A673 (cell line): ENCODE measurements at regions not wholly inside any gene's neighbourhood (a gene's known extent, or its start where the extent isn't known, plus 50 kb on each side); places are given as distances from the start of the nearest gene placed in this dataset.

ENCODE experiments used
- EZH2 ChIP-seq: fragments of 200-600 bp; sonication (generic); IDR thresholded peaks from 2 replicates; pipeline ENCODE4 v1.6.1; 2017; ENCODE audit warnings: borderline replicate concordance, low read depth, mild to moderate bottlenecking, mixed read lengths, antibody characterized with exemption, low read length; ENCODE audit not compliant: poor library complexity, severe bottlenecking
- TF ChIP-seq, protein P1 (sequence below): fragments of 300-800, 200-600 bp; sonication (generic); conservative IDR thresholded peaks from 2 replicates; pipeline ENCODE4 v1.5.1; 2017; ENCODE audit warnings: low read depth, mild to moderate bottlenecking, antibody characterized with exemption, low read length, moderate library complexity, mixed read lengths

GRCh38 chr19:5260381-5260967, 80.1 kb downstream of the PTPRS start:
- TF ChIP-seq, protein P1, sequence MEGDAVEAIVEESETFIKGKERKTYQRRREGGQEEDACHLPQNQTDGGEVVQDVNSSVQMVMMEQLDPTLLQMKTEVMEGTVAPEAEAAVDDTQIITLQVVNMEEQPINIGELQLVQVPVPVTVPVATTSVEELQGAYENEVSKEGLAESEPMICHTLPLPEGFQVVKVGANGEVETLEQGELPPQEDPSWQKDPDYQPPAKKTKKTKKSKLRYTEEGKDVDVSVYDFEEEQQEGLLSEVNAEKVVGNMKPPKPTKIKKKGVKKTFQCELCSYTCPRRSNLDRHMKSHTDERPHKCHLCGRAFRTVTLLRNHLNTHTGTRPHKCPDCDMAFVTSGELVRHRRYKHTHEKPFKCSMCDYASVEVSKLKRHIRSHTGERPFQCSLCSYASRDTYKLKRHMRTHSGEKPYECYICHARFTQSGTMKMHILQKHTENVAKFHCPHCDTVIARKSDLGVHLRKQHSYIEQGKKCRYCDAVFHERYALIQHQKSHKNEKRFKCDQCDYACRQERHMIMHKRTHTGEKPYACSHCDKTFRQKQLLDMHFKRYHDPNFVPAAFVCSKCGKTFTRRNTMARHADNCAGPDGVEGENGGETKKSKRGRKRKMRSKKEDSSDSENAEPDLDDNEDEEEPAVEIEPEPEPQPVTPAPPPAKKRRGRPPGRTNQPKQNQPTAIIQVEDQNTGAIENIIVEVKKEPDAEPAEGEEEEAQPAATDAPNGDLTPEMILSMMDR: no peak
- TF ChIP-seq EZH2: no peak
